ENCODE measurements at regions not wholly inside any gene's neighbourhood (a gene's known extent, or its start where the extent isn't known, plus 50 kb on each side); places are given as distances from the start of the nearest gene placed in this dataset.

DNA sequence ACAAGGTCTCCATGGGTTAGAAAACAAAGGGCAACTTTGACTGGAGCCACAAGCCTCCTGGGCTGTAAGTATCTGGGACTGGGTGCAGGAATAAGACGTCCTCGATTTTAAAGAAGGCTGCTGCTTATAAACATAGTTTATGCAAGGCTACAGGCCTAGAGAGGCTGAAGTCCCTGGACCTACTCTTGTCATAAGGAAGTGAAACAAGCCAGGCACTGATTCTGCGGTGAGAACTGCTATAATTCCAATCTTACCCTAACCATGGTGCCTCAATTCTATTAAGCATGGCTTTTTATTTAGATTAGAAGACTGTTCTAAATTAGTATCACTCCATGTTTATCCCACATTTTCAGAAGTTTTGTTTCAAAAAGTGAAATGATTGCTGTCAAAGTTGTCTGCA, 777.6 kb downstream of the PLOD2 start:
- TF ChIP-seq, protein P1, sequence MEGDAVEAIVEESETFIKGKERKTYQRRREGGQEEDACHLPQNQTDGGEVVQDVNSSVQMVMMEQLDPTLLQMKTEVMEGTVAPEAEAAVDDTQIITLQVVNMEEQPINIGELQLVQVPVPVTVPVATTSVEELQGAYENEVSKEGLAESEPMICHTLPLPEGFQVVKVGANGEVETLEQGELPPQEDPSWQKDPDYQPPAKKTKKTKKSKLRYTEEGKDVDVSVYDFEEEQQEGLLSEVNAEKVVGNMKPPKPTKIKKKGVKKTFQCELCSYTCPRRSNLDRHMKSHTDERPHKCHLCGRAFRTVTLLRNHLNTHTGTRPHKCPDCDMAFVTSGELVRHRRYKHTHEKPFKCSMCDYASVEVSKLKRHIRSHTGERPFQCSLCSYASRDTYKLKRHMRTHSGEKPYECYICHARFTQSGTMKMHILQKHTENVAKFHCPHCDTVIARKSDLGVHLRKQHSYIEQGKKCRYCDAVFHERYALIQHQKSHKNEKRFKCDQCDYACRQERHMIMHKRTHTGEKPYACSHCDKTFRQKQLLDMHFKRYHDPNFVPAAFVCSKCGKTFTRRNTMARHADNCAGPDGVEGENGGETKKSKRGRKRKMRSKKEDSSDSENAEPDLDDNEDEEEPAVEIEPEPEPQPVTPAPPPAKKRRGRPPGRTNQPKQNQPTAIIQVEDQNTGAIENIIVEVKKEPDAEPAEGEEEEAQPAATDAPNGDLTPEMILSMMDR (IDR thresholded peaks at IDR 0.05), result no peak
- TF ChIP-seq POLR2A (IDR thresholded peaks at IDR 0.05), result no peak

All from sigmoid colon (tissue), 3 donors.